BJ (cell line): ENCODE measurements at regions not wholly inside any gene's neighbourhood (a gene's known extent, or its start where the extent isn't known, plus 50 kb on each side); places are given as distances from the start of the nearest gene placed in this dataset.
"Not testable (repeated sequence)": the region's sequence is repeated elsewhere in the genome, so short reads cannot be mapped to it uniquely, and the experiment has no call there.

Experiments used
- CTCF ChIA-PET: fragments of 350-600 bp; formaldehyde crosslinking; extraction: SDS; loops from one replicate; lab custom pipeline; 2021; ENCODE audit warnings: antibody characterized with exemption, inconsistent platforms; lab: Yijun Ruan, JAX
- POLR2A ChIA-PET: fragments of 300-600 bp; sonication (Branson Sonifier 250); formaldehyde crosslinking; extraction: SDS; loops from one replicate; lab custom pipeline; 2021; ENCODE audit warnings: antibody characterized with exemption; lab: Charles Lee
- DNase-seq: peaks from one replicate; pipeline ENCODE4 v3.0.0-alpha.2; 2011; ENCODE audit warnings: low read depth
- H3K27me3 ChIP-seq: 2 replicates; pipeline ENCODE4 v1.6.0; 2011; ENCODE audit warnings: low read length; ENCODE audit not compliant: control insufficient read depth, insufficient read depth
- H3K36me3 ChIP-seq: 2 replicates; pipeline ENCODE4 v1.5.1; 2011; ENCODE audit warnings: low read length; ENCODE audit not compliant: control insufficient read depth, insufficient read depth
- H3K4me3 ChIP-seq: 2 replicates; pipeline ENCODE4 v1.5.1; 2011; ENCODE audit warnings: low read depth, mild to moderate bottlenecking, control low read depth, low read length
- TF ChIP-seq, protein P1 (sequence below): IDR thresholded peaks from 2 replicates; pipeline ENCODE4 v1.5.1; 2011; ENCODE audit warnings: low read depth, mild to moderate bottlenecking, control low read depth, inconsistent platforms, low read length, moderate library complexity; ENCODE audit not compliant: insufficient read depth

DNA sequence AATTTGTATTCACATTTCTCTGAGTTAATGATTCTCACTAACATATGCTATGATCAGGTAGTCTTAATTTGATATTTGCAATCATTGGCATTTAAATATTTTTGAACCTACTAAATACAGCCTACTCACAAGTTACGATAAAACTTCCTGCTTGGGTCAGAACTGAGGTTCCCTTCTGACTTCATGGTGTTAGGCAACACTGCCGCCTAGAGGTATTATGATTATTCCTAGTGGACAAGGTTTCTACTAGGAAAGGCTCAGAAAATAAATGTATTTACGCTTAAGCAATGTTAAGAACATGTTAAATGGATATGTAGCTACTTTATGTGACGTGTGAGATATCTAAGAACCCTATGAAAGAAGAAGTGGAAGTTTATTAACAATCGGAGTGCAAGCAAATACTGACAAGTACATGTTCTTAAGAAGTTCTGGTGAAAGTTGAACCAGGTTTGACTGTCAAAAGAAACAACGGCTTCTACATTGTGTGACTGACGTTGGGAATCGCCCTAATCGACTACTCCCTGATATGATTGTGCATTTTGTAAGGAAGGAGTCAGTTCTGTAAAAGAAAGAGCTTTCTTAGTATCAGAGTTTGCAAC, 1395.8 kb downstream of the SLITRK5 start:
- no peaks in the 10 kb centered on the region for H3K27me3 ChIP-seq
- POLR2A ChIA-PET: no interaction called here
- no peaks in the 10 kb centered on the region for H3K36me3 ChIP-seq
- CTCF ChIA-PET: interaction anchor here (0.5 kb wide), 1 partner anchor 43 kb away, joined by 3 read pairs; no protein-coding TSS in a partner anchor
- H3K4me3 ChIP-seq: no peak overlapping the region
- TF ChIP-seq, protein P1, sequence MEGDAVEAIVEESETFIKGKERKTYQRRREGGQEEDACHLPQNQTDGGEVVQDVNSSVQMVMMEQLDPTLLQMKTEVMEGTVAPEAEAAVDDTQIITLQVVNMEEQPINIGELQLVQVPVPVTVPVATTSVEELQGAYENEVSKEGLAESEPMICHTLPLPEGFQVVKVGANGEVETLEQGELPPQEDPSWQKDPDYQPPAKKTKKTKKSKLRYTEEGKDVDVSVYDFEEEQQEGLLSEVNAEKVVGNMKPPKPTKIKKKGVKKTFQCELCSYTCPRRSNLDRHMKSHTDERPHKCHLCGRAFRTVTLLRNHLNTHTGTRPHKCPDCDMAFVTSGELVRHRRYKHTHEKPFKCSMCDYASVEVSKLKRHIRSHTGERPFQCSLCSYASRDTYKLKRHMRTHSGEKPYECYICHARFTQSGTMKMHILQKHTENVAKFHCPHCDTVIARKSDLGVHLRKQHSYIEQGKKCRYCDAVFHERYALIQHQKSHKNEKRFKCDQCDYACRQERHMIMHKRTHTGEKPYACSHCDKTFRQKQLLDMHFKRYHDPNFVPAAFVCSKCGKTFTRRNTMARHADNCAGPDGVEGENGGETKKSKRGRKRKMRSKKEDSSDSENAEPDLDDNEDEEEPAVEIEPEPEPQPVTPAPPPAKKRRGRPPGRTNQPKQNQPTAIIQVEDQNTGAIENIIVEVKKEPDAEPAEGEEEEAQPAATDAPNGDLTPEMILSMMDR: no peak
- DNase-seq: no peak

DNA sequence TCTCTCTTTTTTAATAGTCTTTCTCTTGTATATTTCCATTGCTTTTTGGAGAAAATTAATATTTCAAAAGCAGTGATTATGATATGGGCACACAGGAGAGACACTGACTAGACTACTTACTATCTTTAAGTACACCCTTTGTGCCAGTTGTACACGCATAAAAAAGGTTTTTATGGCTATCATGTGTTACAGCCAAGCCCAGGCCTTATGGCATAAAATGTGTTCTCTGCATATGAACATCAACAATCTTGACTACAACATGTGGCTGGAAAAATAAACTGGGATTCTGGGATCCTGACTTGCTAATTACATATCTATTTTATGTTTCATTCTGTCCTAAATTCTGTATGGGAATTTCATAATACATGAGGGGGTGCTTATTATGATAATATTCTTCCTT, 1401.8 kb downstream of the SLITRK5 start:
- no peak for DNase-seq
- Histone ChIP-seq H3K27me3 (no peaks in the 10 kb centered on the region), H3K36me3 (no peaks in the 10 kb centered on the region), H3K4me3 (no peak overlapping the region)
- TF ChIP-seq, protein P1: no peak
- POLR2A ChIA-PET: no interaction called here
- CTCF ChIA-PET: no interaction called here

DNA sequence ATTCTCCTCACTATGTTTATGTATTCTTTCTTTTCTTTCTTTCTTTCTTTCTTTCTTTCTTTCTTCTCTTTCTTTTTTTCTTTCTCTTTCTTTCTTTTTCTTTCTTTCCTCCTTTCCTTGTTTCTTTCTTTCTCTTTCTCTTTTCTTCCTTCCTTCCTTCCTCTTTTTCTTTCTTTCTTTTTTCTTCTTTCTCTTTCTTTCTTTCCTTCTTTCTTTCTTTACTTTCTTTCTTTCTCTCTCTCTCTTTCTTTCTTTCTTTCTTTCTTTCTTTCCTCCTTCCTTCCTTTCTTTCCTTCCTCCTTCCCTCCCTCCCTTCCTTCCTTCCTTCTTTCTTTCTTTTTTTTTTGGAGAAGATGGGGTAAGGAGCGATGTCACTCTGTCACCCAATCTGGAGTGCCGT, 1405.5 kb downstream of the SLITRK5 start:
- H3K4me3 ChIP-seq: no peak overlapping the region
- H3K36me3 ChIP-seq: no peaks in the 10 kb centered on the region
- CTCF ChIA-PET: no interaction called here
- no peaks in the 10 kb centered on the region for H3K27me3 ChIP-seq
- no peak for DNase-seq
- POLR2A ChIA-PET: no interaction called here
- TF ChIP-seq, protein P1: no peak

DNA sequence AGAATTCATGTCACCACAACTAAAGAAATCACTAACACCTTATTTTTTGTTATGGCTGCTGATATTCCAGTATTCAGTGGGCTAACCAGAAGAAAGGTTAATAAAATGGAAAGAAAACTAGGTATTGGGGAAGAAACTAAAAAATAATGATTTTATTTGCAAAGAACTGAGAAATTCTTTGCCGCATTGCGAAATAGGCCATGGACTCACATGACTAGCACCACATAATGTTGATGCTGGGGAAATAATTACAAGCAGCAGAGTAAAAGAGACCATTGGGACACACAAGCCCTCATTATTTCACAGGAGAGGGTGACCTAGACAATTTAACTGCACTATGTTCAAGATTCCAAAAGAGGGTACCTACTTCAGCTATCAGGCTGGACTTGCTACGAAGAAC, 1411.5 kb downstream of the SLITRK5 start:
- Histone ChIP-seq H3K36me3 (no peaks in the 10 kb centered on the region), H3K27me3 (no peaks in the 10 kb centered on the region), H3K4me3 (no peak overlapping the region)
- no peak for DNase-seq
- ChIA-PET CTCF (no interaction called here), POLR2A (no interaction called here)
- TF ChIP-seq, protein P1: no peak

DNA sequence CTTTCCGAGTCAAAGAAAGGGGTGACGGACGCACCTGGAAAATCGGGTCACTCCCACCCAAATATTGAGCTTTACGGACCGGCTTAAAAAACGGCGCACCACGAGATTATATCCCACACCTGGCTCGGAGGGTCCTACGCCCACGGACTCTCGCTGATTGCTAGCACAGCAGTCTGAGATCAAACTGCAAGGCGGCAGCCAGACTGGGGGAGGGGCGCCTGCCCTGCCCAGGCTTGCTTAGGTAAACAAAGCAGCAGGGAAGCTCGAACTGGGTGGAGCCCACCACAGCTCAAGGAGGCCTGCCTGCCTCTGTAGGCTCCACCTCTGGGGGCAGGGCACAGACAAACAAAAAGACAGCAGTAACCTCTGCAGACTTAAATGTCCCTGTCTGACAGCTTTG, 1416.9 kb downstream of the SLITRK5 start:
- DNase-seq, POLR2A ChIA-PET, H3K27me3 ChIP-seq, H3K4me3 ChIP-seq, H3K36me3 ChIP-seq, CTCF ChIA-PET: not testable (repeated sequence)

DNA sequence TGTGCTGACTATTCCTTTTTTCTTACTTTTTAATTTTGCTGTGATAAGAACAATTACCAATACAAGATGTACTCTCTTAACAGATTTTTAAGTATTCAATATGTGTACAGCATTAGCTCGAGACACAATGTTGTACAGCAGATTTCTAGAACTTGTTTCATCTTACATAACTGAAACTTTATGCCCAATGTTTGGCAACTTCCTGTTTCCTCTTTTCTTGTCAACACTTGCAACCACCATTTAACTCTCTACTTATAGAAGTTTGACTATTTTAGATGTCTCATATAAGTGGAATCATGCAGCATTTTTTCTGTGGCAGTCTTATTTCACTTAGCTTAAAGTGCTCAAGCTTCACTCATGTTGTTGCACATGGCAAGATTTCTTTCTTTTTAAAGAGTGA, 1426.8 kb downstream of the SLITRK5 start:
- CTCF ChIA-PET: no interaction called here

More for the DNA sequence above, 1426.8 kb downstream of the SLITRK5 start:
- no peaks in the 10 kb centered on the region for H3K27me3 ChIP-seq
- no peak overlapping the region for H3K4me3 ChIP-seq
- no peaks in the 10 kb centered on the region for H3K36me3 ChIP-seq
- TF ChIP-seq, protein P1: no peak
- no peak for DNase-seq
- POLR2A ChIA-PET: no interaction called here
